ENCODE measurements at regions not wholly inside any gene's neighbourhood (a gene's known extent, or its start where the extent isn't known, plus 50 kb on each side); places are given as distances from the start of the nearest gene placed in this dataset.
A peak's percentile ranks its signal among the peaks of the same experiment; 100 is the strongest.

DNA sequence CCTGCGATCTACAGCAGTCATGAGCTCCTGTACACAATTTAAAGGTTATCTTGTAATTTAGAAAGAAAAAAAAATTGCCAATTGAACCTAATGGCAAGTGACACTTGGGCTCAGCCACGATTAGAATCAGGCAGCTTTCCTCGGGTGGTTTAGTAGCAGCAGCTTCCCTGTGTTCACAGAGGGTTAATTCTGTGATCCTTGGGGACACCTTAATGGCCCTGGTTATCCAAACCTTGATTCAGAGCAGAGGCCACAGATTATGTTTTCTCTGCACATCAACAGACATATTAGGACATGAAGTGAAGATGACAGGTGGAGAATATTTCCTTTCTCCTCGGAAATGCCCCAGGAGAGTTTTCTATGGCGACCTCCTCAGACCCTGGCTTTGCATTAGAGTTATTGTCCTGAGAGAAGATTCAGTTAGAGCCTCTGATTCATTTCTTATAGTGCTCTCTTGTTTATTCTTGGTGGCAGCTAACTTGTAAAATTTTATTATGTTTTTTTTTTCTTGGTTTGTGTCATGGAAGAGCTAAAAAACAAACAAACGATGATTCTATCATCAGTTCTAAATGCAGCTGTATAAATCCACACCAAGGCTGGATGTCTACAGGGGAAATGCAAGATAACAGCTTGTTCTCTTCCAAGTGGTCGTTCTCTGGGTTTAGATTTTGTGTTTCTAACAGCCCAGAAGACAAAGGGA lies 351.2 kb upstream of the DYNLRB2 start:
- peak; percentile 12 for DNase-seq

DNA sequence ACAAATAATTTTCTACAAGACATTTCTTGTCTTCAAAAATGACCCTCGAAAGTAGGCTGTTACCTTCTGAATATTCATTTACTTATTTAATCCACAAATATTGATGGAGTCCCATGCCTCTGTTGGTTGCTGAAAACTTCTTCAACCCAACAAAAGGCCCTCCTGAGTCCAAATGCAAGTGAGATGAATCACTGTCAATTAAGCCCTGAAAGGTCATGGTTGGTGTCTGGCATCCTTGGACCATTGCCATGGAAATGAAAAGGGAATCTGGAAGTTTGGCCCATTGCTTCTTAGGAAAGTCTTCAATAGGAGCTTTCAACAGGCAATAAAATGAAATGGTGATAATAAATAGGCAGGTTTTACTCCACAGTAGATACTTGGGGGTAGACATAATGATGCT lies 364.7 kb upstream of the DYNLRB2 start:
- no peak for DNase-seq

GRCh38 chr16:80175011-80175410 lies 365.8 kb upstream of the DYNLRB2 start:
- DNase-seq, result no peak

DNA sequence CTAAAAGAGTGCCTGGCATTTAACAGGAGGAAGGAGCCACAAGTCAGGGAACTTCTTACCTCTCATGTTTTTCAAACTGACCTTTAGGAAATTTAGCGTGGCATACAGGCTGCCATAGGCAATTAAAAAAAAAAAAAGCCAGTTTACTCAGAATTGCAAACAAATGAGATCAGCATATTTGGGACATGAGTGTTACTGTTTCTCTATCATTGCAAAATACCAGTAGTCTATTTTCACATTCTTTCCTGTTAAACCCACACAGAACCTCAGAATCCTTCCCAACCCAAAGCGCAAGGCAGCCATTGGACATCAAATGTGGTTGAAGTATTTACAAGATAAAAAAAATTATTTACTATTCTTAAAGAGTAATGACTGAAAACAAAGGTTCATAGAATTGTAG lies 366.4 kb upstream of the DYNLRB2 start:
- DNase-seq, result no peak

GRCh38 chr16:80171746-80172145 lies 369.0 kb upstream of the DYNLRB2 start:
- DNase-seq, result no peak

DNA sequence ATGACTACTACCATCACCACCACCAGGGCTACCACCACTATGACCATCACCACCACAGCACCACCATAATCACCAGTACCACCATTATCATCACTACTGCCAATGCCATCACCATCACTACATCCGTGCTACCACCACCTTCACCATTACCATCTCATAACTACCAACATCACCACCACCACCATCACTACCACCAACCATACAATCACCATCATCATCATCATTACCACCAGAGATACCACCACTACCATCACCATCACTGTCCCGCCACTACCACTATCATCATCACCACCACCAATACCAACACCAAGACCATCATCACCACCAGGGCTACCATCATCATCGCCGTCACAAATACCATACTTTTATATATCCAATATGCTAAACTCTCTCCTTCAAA lies 369.6 kb upstream of the DYNLRB2 start:
- DNase-seq, result no peak

DNA sequence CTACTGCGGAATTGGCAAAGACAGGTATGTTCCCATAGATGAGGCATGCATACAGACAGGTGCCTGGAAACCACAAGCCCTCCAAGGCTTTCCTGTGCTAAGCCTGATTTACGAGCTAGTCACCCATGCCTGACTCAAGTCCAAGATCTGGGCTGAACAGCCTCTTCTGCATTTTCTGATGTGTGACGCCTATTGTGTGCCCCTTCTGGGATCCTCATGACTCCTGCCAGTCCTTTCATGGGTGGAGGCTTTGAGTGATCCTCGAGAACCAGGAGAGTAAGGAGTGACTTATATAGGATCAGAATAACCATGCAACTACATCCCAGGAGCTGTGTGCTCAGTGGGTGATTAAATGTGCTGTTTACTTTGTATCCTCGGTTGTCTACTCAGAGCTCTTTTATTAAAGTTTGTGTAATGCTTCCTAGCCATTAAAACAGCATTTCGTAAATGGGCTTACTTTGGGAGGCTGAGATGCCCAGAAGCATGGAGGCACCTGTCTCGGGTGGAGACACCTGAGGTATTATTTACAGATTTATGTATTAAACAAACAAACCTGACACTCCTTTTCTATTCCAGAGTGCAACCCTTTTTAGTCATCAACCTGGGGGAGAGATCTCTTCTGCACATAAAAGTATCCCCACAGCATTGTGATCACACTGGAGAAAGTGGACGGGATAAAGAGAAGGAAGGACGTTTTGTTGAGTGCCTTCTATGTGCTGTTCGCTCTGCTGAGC lies 373.0 kb upstream of the DYNLRB2 start:
- peak; percentile 69 for DNase-seq

GRCh38 chr16:80166082-80166481 lies 374.7 kb upstream of the DYNLRB2 start:
- no peak for DNase-seq

GRCh38 chr16:80164966-80165550 lies 375.7 kb upstream of the DYNLRB2 start:
- no peak for DNase-seq

DNA sequence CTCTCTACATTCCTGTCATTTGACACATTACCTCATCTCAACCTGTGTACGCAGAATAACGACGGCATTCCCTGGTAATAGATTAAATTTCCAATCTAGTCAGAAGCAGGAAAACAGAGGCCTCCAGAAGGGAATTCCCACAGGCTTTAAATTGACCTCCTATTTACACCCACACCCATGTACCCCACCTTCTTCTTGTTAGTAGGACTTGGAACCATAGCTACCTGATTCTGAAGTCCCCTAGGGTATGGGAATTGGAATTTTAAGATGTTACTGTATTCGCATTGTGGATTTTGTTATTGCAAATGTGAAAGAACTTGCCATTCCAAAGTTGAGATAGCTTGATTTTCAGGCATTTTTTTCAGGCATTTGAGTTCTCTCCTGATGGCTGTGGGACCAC lies 377.5 kb upstream of the DYNLRB2 start:
- DNase-seq, result no peak

DNA sequence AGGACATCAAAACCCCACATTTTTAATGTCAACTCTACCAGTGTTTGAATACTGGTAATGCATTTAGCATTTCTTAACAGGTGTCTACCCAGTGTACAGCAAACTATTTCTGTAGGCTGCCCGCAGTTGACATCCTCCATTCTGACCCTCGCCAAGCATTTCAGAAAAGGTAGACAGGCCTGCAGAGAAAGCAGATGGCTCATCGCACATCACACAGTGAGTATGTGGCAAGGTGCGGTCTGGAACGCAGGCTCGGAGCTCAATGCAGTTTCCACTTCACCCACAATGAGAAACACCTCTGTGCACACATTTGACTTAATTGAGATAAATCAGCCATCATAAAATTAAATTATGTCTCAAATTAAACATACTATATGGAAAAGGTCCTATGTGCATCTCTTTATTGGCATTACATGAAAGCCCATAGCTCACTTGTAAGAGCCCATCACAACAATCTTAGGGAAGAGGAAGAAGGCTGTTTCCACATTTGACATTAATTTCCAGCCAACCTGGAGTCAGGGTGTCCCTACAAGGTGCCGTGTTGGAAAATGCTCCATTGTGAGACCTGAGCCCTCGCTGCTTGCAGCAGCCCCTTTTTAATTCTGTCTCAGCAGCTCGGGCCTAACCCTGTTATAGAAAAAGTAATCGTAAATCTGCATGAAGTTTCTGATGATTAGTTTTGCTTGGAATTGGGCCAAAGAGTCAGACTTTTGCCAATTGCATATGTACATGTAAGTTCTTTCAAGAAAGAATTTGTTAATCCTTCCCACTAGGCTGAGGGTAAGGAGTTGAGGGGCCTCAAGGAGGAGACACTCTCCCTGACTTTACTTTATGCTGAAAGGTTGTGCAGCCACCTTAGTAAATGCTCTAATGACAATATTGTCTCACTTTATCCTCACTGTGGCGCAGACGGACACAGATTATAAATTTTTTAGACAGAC lies 378.7 kb upstream of the DYNLRB2 start:
- no peak for DNase-seq

- no peak for DNase-seq
Measured at GRCh38 chr16:80158766-80159165, 382.0 kb upstream of the DYNLRB2 start.

- peak; percentile 41 for DNase-seq
Measured at GRCh38 chr16:80151722-80152111, 389.1 kb upstream of the DYNLRB2 start.

DNA sequence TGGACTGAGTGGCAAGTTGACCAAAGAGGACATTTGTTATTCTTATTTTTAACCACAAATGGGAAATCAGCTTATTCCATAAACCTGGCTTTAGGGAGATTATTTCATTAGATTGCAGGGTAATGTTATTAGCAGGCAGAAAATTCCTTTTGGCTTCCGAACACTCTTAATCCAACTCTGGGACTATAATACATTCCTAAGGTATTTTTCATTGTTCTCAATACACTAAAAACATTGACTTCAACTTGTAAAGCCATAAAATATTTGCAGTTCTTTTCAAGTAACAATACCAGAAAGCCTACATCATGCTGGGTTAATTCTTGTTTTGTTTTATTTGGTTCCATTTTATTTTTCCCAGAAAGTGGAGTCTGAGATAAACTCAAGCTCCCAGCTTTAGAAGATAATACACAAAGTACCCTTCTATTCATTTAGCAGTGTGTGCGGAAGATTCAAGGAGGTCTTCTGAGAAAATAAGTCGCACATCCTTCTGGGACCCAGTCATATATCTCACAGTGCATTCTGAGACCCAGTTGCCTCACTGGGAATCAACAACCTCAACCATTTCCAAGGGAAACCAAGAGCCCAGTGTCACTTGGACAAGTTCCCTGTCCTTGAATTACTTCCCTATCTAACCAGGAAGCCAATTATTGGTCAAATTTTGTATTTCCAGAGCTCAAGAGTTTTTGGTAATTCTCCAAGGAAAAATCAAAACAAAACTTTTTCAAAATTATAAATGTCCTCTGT lies 389.6 kb upstream of the DYNLRB2 start:
- no peak for DNase-seq

DNA sequence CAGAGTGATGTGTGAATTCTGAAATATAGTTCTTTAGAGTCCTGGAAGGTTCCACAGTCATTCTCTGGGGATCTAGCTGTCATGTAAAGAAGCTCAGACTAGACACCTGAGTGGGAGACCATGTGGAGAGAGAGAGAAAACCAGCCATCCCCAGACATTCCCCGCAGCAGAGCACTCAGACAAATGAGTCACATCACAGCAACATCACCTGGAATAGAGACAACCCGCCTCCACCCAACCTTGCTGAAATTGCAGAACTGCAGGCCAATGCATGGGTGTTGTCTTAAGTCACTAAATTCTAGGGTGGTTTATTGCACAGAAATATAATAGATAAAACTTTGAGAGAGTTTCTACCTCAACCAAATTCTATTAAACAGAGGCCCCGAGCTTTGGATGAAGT lies 392.0 kb upstream of the DYNLRB2 start:
- DNase-seq, result no peak

DNA sequence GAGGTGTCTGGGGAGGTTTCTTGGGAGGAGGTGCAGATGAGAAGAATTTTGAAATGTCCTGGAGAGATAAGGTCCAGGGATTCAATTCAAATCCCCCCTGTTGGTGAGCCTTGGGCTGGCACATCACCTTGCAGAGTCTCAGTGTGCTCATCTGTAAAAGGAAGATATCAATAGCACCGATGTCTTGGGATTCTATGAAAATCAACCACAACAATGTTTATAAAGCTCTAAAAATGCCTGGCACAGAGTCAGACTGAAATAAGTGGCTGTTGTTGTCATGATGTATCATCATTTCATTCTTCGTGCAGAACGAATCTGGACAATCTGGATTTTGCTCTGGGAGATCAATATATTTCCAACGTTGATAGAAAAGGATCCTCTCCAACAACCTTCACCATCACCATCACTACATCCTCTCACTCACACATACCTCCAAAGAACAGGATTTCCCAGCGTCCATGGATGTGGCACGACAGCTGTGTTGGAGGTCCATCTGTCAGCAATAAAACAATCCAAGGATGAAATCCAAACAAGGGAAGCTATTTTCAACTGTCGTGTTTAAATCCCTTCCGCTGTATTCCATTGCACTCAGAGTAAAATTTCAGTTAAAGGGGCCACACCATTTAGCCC lies 393.7 kb upstream of the DYNLRB2 start:
- DNase-seq, result no peak

DNA sequence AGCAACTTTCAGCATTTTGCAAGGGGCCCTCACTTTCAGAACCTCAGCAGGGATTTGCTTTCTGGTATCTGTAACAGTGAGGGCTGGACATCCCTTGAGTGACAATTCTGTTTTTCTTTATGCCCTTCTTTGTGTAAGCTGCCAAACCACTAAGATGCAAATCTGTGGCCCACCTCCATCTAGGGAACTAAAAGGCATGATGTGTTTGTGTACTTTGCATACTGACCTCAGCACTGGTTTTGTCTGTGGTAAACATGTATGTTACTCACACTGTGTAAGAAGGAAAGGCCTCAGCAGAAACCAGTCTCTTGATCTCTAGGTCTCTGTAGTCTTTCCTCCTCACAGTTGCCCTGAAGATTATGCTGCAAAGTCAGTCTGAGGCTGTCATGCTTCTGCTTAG lies 396.6 kb upstream of the DYNLRB2 start:
- no peak for DNase-seq

- DNase-seq, result no peak
Measured at GRCh38 chr16:80142940-80143339, 397.9 kb upstream of the DYNLRB2 start.

DNA sequence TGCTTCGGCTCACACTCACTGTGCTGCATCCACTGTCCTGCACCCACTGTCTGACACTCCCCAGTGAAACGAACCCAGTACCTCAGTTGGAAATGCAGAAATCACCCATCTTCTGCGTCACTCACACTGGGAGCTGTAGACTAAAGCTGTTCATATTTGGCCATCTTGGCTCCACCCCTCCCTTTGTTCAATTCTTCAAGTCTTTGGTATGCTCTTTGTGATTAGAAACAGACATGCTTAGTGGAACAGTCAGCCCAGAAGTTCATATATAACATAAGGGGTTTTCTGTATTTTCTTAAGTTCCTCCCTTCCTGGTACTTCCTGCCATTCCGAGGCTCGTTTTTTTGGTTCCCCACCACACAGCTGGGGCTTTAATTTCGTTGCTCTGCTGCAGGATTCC lies 398.5 kb upstream of the DYNLRB2 start:
- no peak for DNase-seq

DNA sequence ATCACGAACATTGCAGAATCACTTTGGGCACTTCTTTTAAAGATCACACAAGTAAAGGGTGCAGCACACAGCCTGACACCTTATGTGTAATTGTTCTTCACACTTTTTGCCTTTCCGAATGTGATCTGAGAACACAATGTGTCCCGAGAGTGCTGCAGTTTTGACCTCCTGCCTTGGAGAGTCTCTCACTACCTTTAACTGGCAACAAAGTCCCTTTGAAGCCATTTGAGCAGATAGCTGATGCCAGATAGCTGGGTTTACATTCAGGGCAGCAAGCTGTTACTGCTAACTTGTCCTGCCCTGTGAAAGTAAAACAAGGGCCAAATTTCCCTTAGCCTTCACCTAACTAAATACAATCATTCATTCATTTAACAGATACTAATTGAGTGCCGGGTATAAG lies 411.0 kb upstream of the DYNLRB2 start:
- no peak for DNase-seq

DNA sequence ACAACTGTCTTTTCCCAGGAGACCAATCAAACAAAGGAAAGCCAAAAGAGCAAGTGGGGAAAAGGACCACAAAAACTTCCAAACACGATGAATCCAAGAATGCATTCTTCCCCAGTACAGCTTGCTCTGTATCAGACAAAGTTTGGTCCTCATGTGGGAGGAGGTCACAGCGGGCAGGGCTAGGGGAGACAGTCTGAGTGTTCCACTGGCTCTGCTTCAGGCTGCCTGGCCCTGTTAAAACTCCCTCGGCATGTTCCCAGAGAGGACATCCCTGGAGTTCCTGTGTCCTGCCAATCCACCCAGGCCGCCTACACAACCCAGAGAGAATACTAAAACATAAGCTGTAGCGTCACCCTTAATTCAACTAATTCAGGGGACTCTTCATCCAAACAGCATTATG lies 415.1 kb upstream of the DYNLRB2 start:
- no peak for DNase-seq

Measured in renal pelvis (tissue), 1 donor.